SU-DHL-6 (cell line): ENCODE measurements at regions not wholly inside any gene's neighbourhood (a gene's known extent, or its start where the extent isn't known, plus 50 kb on each side); places are given as distances from the start of the nearest gene placed in this dataset.

Experiments
- EZH2phosphoT487 ChIP-seq: fragments of 200-600 bp; sonication (generic), shearing (Covaris generic); conservative IDR thresholded peaks from 2 replicates; pipeline ENCODE4 v1.6.1; 2018; ENCODE audit warnings: mild to moderate bottlenecking, antibody characterized with exemption, low read length, moderate library complexity, mixed read lengths
- TF ChIP-seq, protein P1 (sequence below): fragments of 200-600 bp; sonication (generic); IDR thresholded peaks from one replicate; pipeline ENCODE4 v1.5.1; 2017; ENCODE audit warnings: antibody characterized with exemption, mild to moderate bottlenecking, low read length, moderate library complexity; ENCODE audit not compliant: insufficient read depth, poor library complexity, severe bottlenecking

DNA sequence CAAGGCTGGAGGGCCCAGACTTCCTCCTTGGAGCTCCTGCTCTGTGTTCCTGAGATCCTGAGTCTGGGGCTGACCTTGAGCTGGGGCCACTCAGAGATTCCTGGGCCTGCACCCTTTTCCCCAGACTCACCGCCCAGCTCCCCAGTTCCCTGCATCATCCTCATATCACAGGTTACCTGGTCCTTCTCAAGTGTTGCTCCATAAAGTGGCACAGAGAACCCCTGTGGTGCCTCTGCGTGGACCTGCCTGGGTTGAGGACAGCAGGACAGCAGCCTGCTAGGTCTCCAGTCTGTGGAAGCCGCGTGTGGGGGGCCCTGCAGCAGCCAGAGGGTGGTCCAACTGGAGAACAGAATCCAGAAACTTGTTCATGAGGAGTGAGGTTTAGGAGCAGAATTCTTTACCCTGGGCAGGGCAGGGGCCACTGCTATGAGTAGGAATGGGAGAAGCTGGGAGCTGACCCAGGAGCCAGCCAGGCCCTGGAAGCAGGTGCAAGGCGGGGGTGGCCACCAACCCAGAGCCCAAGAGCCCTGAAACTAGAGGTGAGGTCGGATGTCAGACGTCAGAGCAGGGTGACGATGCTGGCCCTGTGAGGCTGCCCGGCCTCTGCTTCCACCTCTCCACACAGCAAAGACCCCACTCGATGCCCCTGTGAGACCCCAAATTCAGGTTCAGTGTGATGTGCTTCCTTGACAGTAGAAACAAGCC, 299.4 kb downstream of the TCERG1L start:
- TF ChIP-seq, protein P1, sequence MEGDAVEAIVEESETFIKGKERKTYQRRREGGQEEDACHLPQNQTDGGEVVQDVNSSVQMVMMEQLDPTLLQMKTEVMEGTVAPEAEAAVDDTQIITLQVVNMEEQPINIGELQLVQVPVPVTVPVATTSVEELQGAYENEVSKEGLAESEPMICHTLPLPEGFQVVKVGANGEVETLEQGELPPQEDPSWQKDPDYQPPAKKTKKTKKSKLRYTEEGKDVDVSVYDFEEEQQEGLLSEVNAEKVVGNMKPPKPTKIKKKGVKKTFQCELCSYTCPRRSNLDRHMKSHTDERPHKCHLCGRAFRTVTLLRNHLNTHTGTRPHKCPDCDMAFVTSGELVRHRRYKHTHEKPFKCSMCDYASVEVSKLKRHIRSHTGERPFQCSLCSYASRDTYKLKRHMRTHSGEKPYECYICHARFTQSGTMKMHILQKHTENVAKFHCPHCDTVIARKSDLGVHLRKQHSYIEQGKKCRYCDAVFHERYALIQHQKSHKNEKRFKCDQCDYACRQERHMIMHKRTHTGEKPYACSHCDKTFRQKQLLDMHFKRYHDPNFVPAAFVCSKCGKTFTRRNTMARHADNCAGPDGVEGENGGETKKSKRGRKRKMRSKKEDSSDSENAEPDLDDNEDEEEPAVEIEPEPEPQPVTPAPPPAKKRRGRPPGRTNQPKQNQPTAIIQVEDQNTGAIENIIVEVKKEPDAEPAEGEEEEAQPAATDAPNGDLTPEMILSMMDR = no peak
- TF ChIP-seq EZH2phosphoT487 = no peak
